ENCODE measurements at regions not wholly inside any gene's neighbourhood (a gene's known extent, or its start where the extent isn't known, plus 50 kb on each side); places are given as distances from the start of the nearest gene placed in this dataset.

GRCh38 chr16:62390214-62390613 is 354.0 kb upstream of the CDH8 start:
- no peak overlapping the region for H3K27ac ChIP-seq (ENCODE audit: low read length)
- no peaks in the 10 kb centered on the region for H3K9me3 ChIP-seq (ENCODE audit: control insufficient read depth, insufficient read depth, low read depth, low read length)
- H3K36me3 ChIP-seq (ENCODE audit: control insufficient read depth, insufficient read depth, low read length), result no peaks in the 10 kb centered on the region
- BruUV-seq (replicated peaks), result no TSS peak
- ChIA-PET POLR2A (no interaction called here), CTCF (no interaction called here)
- H3K4me3 ChIP-seq (ENCODE audit: low read depth in 2 of 2, low read length in 2 of 2), result no peak overlapping the region
- no peak for ATAC-seq
- no peak for TF ChIP-seq TCF7L2 (IDR thresholded peaks at IDR 0.05; ENCODE audit: low read depth, low read length)
- TF ChIP-seq REST (IDR thresholded peaks at IDR 0.05; ENCODE audit: insufficient read depth in 1 of 2, low read depth in 2 of 2, low read length in 1 of 2), result no peak
- TF ChIP-seq SIN3A (IDR thresholded peaks at IDR 0.05; ENCODE audit: borderline replicate concordance, insufficient read depth, low read depth, low read length), result no peak
- no peak for TF ChIP-seq POLR2AphosphoS5 (IDR thresholded peaks at IDR 0.05; ENCODE audit: low read depth, low read length)
- TF ChIP-seq CTCF (IDR thresholded peaks at IDR 0.05), result no peak
- no peaks in the 10 kb centered on the region for H3K27me3 ChIP-seq (ENCODE audit: control insufficient read depth, insufficient read depth, low read length)
- no peaks in the 10 kb centered on the region for H3K4me1 ChIP-seq (ENCODE audit: control insufficient read depth, insufficient read depth, low read length)
- no peak for DNase-seq (ENCODE audit: low read depth, low spot score)
- intact Hi-C loops (cut with micrococcal nuclease; ENCODE audit: unreplicated experiment), result no loop called here
- in situ Hi-C loops (cut with HindIII; ENCODE audit: low pct_unique_long_range_greater_than_20kb, low sequenced_read_pairs), result no loop called here

- no peaks in the 10 kb centered on the region for H3K4me1 ChIP-seq (ENCODE audit: control insufficient read depth, insufficient read depth, low read length)
- no peaks in the 10 kb centered on the region for H3K36me3 ChIP-seq (ENCODE audit: control insufficient read depth, insufficient read depth, low read length)
- ATAC-seq (no peak), DNase-seq (ENCODE audit: low read depth, low spot score) (no peak)
- in situ Hi-C loops (cut with HindIII; ENCODE audit: low pct_unique_long_range_greater_than_20kb, low sequenced_read_pairs) (no loop called here), intact Hi-C loops (cut with micrococcal nuclease; ENCODE audit: unreplicated experiment) (no loop called here)
- H3K27ac ChIP-seq (ENCODE audit: low read length), result no peak overlapping the region
- H3K27me3 ChIP-seq (ENCODE audit: control insufficient read depth, insufficient read depth, low read length), result no peaks in the 10 kb centered on the region
- H3K4me3 ChIP-seq (ENCODE audit: low read depth in 2 of 2, low read length in 2 of 2), result no peak overlapping the region
- ChIA-PET POLR2A (no interaction called here), CTCF (no interaction called here)
- no TSS peak for BruUV-seq (replicated peaks)
- TF ChIP-seq REST (IDR thresholded peaks at IDR 0.05; ENCODE audit: insufficient read depth in 1 of 2, low read depth in 2 of 2, low read length in 1 of 2) (no peak), POLR2AphosphoS5 (IDR thresholded peaks at IDR 0.05; ENCODE audit: low read depth, low read length) (no peak), TCF7L2 (IDR thresholded peaks at IDR 0.05; ENCODE audit: low read depth, low read length) (no peak), CTCF (IDR thresholded peaks at IDR 0.05) (no peak), SIN3A (IDR thresholded peaks at IDR 0.05; ENCODE audit: borderline replicate concordance, insufficient read depth, low read depth, low read length) (no peak)
- no peaks in the 10 kb centered on the region for H3K9me3 ChIP-seq (ENCODE audit: control insufficient read depth, insufficient read depth, low read depth, low read length)
Measured at GRCh38 chr16:62386411-62386810, 350.2 kb upstream of the CDH8 start.
